GM18505 (cell line): ENCODE measurements at regions not wholly inside any gene's neighbourhood (a gene's known extent, or its start where the extent isn't known, plus 50 kb on each side); places are given as distances from the start of the nearest gene placed in this dataset.

Experiments
- ATAC-seq: cut with Tn5 transposase; IDR thresholded peaks from one replicate; pipeline ENCODE4 v1.9.1; 2021; ENCODE audit not compliant: unreplicated experiment
- POLR2A ChIP-seq: IDR thresholded peaks from 4 replicates; pipeline ENCODE4 v1.6.1; 2011; ENCODE audit warnings: borderline replicate concordance; ENCODE audit not compliant: insufficient read depth, insufficient read length; ENCODE audit errors: extremely low read depth

DNA sequence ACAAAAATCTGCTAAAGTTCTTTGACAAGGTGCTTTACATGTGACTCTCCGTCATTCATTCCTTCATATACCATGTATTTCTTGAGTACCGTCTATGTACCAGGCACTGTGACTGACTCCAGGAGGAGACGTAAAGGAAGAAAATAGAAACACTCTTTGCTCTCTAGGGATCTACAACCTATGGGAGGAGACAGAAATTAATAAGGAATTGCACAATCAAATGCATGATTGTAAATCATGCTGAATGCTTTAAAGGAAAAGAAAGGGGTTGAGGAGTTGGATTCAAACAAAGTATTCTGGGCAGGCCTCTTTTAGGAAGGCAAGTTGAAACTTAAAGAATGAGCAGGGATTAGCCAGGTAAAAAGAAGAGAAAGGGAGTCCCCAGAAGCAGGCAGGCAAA is 239.1 kb upstream of the FGGY start:
- ATAC-seq: no peak
- TF ChIP-seq POLR2A: no peak

- no peak for TF ChIP-seq POLR2A
- no peak for ATAC-seq
Observed at GRCh38 chr1:59058665-59059439, 238.0 kb upstream of the FGGY start.

GRCh38 chr1:59061876-59062275 is 235.0 kb upstream of the FGGY start:
- no peak for TF ChIP-seq POLR2A
- ATAC-seq: no peak

GRCh38 chr1:59062743-59063142 is 234.2 kb upstream of the FGGY start:
- no peak for TF ChIP-seq POLR2A
- ATAC-seq: no peak

- ATAC-seq: no peak
- no peak for TF ChIP-seq POLR2A
Observed at GRCh38 chr1:59063501-59063900, 233.4 kb upstream of the FGGY start.

DNA sequence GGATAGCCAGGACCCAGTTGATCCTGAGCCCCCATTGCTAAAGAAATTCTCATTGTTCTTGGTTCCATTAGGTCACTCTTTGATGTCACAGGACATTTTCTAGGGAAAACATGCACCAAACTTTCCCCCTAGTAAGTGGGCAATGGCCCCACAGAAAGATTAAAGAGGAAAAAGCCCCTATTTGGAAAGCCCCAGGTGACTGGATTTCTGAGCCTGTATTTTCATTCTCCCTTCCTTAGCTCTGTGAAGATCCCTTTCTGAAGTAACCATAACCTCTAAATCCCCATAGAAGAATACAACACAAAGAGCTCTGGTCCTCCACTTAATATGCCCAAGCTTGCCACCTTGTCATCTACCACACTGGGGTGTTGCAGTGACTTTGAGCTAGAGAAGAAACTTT is 232.3 kb upstream of the FGGY start:
- TF ChIP-seq POLR2A: no peak
- ATAC-seq: no peak

GRCh38 chr1:59066236-59066635 is 230.7 kb upstream of the FGGY start:
- no peak for TF ChIP-seq POLR2A
- ATAC-seq: no peak

DNA sequence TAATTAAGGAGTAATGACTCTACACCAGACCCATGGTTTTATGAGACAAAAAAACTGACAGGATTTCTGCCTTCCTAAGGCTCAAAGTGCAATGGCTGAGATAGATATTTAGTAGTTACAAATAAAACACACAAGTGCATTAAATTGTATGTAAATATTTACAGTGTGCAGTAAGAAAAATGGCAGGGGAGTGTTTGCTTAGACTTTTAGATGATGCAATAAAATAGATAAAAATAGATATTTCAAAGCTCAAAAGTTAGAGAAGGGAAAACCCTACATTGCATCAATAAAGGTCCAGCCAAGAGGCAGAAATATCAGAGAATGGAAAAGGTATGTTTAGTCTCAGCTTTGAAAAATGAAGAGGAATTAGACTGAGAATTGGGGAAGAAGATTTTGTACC is 226.3 kb upstream of the FGGY start:
- ATAC-seq: no peak

GRCh38 chr1:59071289-59071688 is 225.6 kb upstream of the FGGY start:
- ATAC-seq: no peak
- no peak for TF ChIP-seq POLR2A

More for the DNA sequence above, 226.3 kb upstream of the FGGY start:
- TF ChIP-seq POLR2A: no peak

DNA sequence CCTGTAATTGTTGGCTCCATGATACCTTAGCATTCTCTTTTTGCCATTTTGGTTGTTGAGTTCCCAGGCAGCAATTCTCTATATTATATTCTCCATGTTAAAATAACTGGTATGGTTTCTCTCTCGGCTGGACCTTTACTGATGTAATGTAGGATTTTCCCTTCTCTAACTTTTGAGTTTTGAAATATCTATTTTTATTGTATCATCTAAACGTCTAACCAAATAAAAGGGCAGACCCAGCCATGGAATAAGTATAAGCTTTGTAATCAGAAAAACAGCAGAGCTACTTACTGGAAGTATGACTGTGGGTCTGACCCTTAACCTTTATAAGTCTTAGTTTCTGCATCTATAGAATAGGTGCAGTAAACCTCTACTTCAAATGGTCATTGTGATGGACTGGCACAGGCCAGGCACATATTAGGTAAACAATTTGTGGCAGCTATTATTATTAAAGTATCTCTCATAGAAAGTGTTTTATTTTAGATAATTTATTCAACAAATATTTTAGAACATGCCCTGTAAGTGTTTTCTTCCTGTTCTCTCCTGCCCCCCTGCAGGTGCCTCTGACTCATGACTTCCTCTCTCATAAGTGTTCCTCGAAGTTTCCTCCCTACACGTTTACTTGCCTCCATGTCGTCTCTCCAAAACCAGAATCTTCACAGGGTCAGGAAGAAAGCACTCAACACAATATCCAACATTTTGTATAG is 224.9 kb upstream of the FGGY start:
- no peak for TF ChIP-seq POLR2A
- no peak for ATAC-seq

GRCh38 chr1:59072583-59072947 is 224.3 kb upstream of the FGGY start:
- TF ChIP-seq POLR2A: no peak
- no peak for ATAC-seq

GRCh38 chr1:59074598-59074997 is 222.3 kb upstream of the FGGY start:
- no peak for ATAC-seq
- no peak for TF ChIP-seq POLR2A

DNA sequence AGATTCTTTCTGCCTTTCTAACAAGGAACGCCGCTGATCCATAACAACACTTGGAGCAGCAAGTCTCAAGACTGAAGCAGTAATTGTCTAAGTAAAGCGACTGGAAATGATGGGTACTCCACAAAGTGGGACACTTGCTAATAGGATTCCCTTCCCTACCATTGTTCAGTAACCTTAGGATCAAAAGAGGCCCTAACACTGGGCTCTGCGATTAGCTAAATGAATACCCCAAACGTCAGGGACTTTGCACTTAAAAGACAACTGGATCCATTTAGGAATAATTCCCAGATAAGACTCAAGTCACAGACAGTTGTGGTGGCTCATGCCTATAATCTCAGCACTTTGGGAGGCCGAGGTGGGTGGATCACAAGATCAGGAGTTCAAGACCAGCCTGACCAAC is 221.9 kb upstream of the FGGY start:
- ATAC-seq: no peak
- TF ChIP-seq POLR2A: no peak

GRCh38 chr1:59076612-59077011 is 220.3 kb upstream of the FGGY start:
- ATAC-seq: no peak
- TF ChIP-seq POLR2A: no peak

DNA sequence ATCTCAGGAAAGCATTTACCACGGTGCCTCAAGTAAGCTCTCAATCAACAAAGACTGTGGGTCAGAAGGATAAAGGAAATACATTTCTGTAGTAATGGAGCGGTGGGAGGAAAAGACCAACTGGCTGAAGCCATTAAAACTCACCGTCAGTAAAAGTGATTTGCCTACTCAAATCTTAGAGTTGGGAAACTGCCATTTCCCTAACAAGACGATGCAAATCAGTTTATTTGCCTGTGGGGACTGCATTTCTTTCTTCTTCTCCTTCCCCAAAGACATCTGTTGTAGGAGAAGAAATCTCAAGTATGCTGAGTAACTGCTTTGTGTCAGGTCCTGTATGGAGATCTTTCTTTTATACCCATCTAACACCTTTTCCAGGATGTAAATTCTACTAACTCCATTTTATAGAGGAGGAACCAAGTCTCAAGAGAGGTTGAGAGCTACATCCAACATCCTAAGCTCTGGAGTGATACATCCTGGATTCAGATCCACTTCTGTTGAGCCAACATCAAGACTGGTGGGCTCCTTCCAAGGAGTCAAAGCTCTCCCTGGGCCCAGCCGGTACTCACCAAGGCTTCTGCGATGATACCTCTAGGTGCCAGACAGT is 219.3 kb upstream of the FGGY start:
- no peak for TF ChIP-seq POLR2A
- ATAC-seq: no peak
